H1 (cell line): ENCODE measurements at regions not wholly inside any gene's neighbourhood (a gene's known extent, or its start where the extent isn't known, plus 50 kb on each side); places are given as distances from the start of the nearest gene placed in this dataset.

Experiments used
- KDM5A ChIP-seq: fragments of 200-600 bp; IDR thresholded peaks from 2 replicates; pipeline ENCODE4 v1.7.1; 2012; ENCODE audit warnings: mild to moderate bottlenecking, low read length, inconsistent platforms, mixed read lengths
- SAP30 ChIP-seq: fragments of 300-600 bp; sonication (generic); IDR thresholded peaks from 2 replicates; pipeline ENCODE4 v1.7.1; 2012; ENCODE audit warnings: low read length, moderate library complexity, mild to moderate bottlenecking, inconsistent platforms; ENCODE audit not compliant: insufficient read depth, insufficient replicate concordance
- TF ChIP-seq, protein P1 (sequence below): IDR thresholded peaks from 2 replicates; pipeline ENCODE4 v1.6.1; 2011; ENCODE audit warnings: low read length, improper control_type of control experiment
- TF ChIP-seq, protein P2 (sequence below): IDR thresholded peaks from 2 replicates; pipeline ENCODE4 v1.6.1; 2012; ENCODE audit warnings: inconsistent platforms

DNA sequence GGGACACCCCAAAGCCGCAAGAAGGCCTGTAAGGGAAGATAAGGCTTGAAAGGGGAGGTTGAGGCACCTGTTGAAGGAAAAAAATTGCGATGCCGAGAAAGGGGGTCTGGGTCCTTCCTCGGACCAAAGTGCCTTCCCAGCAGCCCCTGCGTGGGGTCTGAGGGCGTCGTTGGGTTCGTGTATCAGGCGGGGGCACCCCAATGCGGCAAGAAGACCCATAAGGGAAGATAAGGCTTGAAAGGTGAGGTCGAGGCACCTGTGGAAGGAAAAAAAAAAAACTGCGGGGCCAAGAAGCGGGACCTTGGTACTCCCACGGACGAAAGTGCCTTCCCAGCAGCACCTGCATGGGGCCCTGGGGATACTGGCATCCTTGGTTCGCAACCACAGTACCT lies 277.5 kb downstream of the ALG10 start (continued):
- TF ChIP-seq SAP30 = no peak
- TF ChIP-seq KDM5A = no peak
- TF ChIP-seq, protein P1, sequence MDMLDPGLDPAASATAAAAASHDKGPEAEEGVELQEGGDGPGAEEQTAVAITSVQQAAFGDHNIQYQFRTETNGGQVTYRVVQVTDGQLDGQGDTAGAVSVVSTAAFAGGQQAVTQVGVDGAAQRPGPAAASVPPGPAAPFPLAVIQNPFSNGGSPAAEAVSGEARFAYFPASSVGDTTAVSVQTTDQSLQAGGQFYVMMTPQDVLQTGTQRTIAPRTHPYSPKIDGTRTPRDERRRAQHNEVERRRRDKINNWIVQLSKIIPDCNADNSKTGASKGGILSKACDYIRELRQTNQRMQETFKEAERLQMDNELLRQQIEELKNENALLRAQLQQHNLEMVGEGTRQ = no peak
- TF ChIP-seq, protein P2, sequence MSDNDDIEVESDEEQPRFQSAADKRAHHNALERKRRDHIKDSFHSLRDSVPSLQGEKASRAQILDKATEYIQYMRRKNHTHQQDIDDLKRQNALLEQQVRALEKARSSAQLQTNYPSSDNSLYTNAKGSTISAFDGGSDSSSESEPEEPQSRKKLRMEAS = no peak
